GM18870 (cell line): ENCODE measurements at regions not wholly inside any gene's neighbourhood (a gene's known extent, or its start where the extent isn't known, plus 50 kb on each side); places are given as distances from the start of the nearest gene placed in this dataset.
"Not testable (repeated sequence)": the region's sequence is repeated elsewhere in the genome, so short reads cannot be mapped to it uniquely, and the experiment has no call there.

Experiments
- ATAC-seq: cut with Tn5 transposase; IDR thresholded peaks from one replicate; pipeline ENCODE4 v1.9.1; 2021; ENCODE audit warnings: moderate library complexity; ENCODE audit not compliant: unreplicated experiment

GRCh38 chr5:102613661-102614060 lies 114.9 kb upstream of the SLCO6A1 start:
- ATAC-seq, result no peak

DNA sequence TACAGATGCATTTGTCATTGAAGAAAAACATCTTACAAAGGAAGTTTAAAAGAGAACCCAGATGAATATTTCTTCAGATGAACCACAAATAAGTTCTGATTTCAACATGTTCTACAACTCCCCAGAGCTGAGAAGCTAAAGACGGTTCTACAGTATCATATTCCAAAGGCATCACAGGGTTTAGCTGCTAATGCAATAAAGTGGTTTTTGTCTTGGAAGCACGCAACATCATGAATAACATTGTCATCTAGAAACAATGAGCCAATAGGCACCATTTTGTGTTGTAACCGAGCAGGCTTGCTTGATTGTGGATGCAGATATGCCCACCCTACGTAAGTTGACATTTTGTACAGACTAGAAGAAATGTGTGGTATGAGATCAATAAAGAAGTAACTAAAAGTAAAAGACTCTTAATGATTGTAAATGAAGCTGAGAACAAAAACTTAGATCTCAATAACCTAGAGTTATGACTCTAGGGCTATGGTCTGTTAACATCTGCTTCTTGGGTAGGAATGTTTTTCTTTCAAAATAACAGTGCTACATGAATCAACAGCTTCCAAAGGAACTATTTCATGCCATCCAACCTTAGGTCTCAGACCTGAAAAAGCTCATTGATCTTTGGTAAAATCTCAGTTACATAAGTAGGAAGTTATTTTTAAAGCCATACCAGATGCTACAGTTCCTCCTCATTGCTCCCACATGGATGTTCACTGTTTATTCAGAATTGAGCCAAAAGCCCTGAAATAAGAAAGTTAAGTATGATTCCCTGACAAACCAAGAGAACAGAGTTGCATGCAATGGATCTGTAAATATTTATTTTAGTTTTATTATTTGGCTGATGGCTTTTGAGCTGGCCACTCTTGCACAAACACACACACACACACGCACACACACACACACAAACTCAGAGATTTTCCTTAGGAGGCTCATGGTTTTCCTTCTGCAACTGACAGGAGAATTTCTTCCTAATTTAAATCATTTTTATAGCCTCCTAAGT lies 118.7 kb upstream of the SLCO6A1 start:
- ATAC-seq, result no peak

- ATAC-seq, result no peak
Measured at GRCh38 chr5:102622262-102622661, 123.5 kb upstream of the SLCO6A1 start.

DNA sequence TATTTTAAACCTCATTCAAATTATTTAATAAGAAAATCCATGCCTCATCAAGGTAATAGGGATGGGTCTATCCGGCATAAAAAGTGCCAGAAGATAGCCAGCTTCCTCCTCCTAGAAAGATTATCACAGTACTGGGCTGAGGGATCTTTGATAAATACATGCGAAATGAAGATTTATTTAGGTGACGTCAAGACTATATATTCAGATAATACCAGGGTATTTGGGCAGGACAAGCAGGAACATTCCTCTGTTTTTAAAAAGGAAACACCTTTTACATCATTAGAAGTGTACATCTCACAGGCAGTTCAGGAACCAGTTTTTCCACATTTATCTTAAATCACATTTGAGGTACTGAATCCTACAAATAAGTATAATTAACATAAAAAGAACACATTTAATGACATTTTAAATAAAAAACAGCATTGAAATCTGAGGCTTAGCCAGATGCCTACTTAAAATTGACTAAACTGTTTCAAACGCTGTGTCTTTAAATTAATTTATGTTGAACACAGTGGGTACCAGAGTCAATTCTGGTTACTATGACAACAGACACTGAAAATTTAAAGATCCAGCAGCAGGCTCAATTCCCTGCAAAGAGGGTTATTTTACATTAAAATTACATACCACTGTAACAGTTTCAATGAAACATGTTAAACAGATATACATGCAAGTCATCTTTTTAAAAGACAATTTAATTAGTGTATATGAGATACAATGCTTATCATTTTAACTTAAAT lies 124.7 kb upstream of the SLCO6A1 start:
- no peak for ATAC-seq

GRCh38 chr5:102624405-102624804 lies 125.6 kb upstream of the SLCO6A1 start:
- ATAC-seq, result no peak

DNA sequence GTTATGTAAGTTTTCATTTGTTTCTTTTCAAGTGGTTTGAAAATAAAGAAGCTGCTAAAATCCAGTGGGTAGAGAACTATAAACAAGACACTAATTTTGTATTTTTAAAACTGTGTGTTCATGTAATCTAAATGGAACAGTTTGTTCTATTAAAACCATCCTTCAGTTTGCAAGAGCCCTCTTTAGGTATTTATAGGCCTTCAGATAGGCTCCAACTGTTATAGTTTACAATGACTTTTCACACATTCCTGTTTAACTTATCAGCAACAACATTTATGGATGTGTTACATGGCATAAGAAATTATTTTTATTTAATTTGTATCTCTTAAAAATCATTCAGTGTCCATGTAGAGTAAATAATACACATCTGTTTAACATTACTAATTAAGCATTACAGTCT lies 126.7 kb upstream of the SLCO6A1 start:
- no peak for ATAC-seq

DNA sequence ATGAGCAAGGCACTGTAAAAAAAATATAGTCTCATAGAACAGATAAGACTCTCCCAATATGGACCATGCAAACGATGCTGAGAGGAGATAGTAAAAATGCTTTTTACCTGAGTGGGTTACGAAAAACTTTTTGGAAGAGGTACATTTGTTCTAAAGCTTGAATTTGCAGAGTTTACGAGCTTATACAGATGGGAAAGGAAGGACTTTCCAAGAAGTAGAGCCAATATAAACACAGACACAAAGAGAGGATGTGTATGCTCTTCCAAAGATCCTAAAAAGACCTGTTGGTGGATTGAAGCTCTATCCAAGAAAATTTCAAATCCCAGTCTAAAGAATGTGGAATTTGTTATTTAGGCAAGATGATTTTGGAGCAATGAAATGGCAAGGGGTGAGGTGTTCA lies 127.1 kb upstream of the SLCO6A1 start:
- ATAC-seq, result no peak

GRCh38 chr5:102627315-102627714 lies 127.8 kb upstream of the PAM start:
- no peak for ATAC-seq

DNA sequence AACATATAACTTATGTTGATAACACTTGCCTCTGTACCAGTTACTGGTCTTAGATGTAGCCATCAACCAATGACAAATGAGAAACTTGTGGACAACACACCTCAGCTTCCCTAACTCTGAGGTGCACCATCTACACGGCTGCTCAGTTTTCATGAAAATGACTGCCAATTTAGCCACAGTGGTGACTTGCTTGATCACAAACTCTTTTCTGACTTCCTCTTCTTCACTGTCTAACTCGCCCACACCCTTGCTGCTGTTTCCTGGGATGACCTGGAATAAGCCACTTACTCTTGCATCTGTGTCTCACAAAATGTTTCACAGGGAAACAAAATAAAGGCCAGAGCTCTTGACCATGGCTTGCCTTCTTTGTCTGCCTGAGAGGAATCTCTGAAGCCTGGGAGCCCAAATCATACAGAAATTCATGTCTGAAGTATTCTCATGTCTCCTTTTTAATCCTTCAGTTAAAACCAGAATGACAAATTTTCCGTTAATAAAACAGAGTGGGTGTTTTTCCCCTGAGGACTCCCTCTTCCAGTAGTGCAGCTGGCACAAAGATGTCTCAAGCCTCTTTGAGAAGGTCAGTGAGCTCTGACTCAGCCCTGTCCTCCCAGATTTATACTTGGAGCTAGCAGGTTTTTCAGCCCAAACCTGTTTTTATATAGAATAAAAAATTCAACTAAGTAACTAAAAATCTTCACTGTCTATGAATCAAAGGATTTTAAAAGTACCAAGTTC lies 126.5 kb upstream of the PAM start:
- no peak for ATAC-seq

DNA sequence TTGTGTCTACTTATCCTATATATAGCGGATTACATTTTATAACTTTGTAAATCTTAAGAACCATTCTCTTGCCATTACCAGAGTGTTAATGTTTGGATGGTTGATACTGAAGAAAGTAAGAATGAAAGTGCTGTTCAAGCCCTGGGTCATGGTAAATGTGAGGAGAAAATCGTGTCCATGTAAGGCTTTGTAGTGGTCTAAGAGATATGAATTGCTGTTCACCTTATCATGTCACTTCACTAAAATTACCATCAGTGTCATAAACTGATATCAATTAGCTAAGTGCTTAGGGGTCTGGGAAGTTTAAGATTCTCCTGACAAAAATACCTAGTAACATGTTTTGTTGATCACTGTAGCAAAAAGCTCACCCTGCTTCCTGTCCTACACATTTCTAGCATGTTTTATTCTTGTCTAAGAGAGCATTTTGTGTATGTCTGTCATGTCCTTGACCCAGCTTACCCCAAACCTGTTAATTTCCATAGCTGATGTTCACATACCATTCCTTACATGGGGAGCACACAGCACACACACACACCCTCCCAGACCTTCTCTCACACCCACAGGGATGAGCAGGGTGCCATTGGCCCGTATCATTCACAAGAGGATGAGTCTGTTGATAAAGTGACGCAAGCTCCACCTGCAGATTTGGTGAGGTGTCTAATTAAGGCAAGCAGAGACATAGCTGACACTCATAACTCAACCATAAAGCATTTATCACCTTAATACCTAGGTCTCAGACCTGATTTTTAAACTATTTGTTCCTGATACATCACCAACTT lies 125.1 kb upstream of the PAM start:
- ATAC-seq, result no peak

DNA sequence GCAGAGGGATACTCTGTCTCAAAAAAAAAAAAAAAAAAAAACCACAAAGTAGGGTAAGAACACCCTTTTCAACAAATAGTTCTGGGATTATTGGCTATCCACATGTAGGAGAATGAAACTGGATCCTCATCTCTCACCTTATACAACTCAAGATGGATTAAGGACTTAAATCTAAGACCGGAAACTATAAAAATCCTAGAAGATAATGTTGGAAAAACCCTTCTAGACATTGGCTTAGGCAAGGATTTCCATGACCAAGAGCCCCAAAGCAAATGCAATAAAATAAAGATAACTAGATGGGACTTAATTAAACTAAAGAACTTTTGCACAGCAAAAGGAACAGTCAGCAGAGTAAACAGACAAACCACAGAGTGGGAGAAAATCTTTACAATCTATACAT lies 119.7 kb upstream of the PAM start:
- ATAC-seq, result not testable (repeated sequence)

DNA sequence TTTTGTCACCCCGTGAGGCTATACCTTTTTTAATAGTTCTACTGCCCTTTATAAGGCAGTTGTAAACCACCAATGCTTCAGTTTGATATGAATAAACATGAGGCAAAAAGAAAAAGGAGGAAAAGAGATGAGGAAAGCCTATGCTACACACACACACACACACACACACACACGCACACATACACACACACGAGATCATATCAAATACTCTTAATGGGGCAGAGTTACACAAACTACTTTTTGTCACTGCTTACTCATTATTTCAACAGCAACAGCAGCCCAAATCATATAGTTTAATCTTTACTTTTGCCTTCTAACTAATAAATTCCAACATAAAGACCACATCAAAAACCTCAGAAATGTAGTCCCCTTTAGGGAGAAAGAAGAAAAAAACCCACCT lies 116.8 kb upstream of the PAM start:
- no peak for ATAC-seq

- no peak for ATAC-seq
Measured at GRCh38 chr5:102638912-102639652, 116.0 kb upstream of the PAM start.

GRCh38 chr5:102649731-102650130 lies 105.4 kb upstream of the PAM start:
- ATAC-seq, result no peak

GRCh38 chr5:102651466-102651865 lies 103.6 kb upstream of the PAM start:
- no peak for ATAC-seq

- no peak for ATAC-seq
Measured at GRCh38 chr5:102654559-102655349, 100.4 kb upstream of the PAM start.

DNA sequence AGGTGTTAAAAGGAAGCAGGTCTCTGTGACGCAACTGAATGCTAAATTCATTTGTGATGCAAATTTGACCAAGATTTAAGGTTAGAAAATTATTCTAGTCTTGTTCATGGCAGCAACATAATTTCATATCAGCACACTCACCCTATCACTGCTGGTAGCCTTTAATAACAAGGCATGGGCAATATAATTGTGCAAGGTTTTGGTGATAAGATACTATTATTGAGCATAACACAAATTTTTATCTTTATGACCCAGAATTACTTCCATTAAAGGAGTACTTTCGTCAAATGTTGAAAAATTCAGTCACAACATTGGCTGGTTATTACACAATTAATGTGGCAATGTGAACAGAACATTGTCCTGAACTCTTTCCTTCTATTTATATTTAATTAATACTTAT lies 96.0 kb upstream of the PAM start:
- no peak for ATAC-seq

GRCh38 chr5:102660111-102660510 lies 95.0 kb upstream of the PAM start:
- ATAC-seq, result no peak
